ENCODE measurements at regions not wholly inside any gene's neighbourhood (a gene's known extent, or its start where the extent isn't known, plus 50 kb on each side); places are given as distances from the start of the nearest gene placed in this dataset.
A peak's percentile ranks its signal among the peaks of the same experiment; 100 is the strongest.

- DNase-seq (ENCODE audit: low read depth), result no peak
Observed at GRCh38 chr6:163806755-163807499, 392.4 kb downstream of the QKI start.

GRCh38 chr6:163804991-163805390 is 390.5 kb downstream of the QKI start:
- DNase-seq (ENCODE audit: low read depth), result no peak

GRCh38 chr6:163802267-163802666 is 387.7 kb downstream of the QKI start:
- DNase-seq (ENCODE audit: low read depth), result no peak

- DNase-seq (ENCODE audit: low read depth), result no peak
Observed at GRCh38 chr6:163797296-163797845, 382.9 kb downstream of the QKI start.

- DNase-seq (ENCODE audit: low read depth), result no peak
Observed at GRCh38 chr6:163793011-163793983, 378.8 kb downstream of the QKI start.

- DNase-seq (ENCODE audit: low read depth), result no peak
Observed at GRCh38 chr6:163790266-163790840, 375.8 kb downstream of the QKI start.

GRCh38 chr6:163789199-163789810 is 374.8 kb downstream of the QKI start:
- DNase-seq (ENCODE audit: low read depth), result no peak

- no peak for DNase-seq (ENCODE audit: low read depth)
Observed at GRCh38 chr6:163786995-163787671, 372.6 kb downstream of the QKI start.

GRCh38 chr6:163782436-163783003 is 368.0 kb downstream of the QKI start:
- DNase-seq (ENCODE audit: low read depth), result peak; percentile 15

GRCh38 chr6:163780994-163781393 is 366.5 kb downstream of the QKI start:
- no peak for DNase-seq (ENCODE audit: low read depth)

- no peak for DNase-seq (ENCODE audit: low read depth)
Observed at GRCh38 chr6:163779727-163780284, 365.3 kb downstream of the QKI start.

GRCh38 chr6:163777716-163778115 is 363.2 kb downstream of the QKI start:
- DNase-seq (ENCODE audit: low read depth), result peak; percentile 45

GRCh38 chr6:163776906-163777686 is 362.6 kb downstream of the QKI start:
- peak; percentile 69 for DNase-seq (ENCODE audit: low read depth)

- DNase-seq (ENCODE audit: low read depth), result no peak
Observed at GRCh38 chr6:163776196-163776905, 361.8 kb downstream of the QKI start.

GRCh38 chr6:163775313-163775712 is 360.8 kb downstream of the QKI start:
- DNase-seq (ENCODE audit: low read depth), result no peak

- DNase-seq (ENCODE audit: low read depth), result no peak
Observed at GRCh38 chr6:163774485-163774884, 360.0 kb downstream of the QKI start.

- no peak for DNase-seq (ENCODE audit: low read depth)
Observed at GRCh38 chr6:163773646-163774045, 359.1 kb downstream of the QKI start.

- no peak for DNase-seq (ENCODE audit: low read depth)
Observed at GRCh38 chr6:163772701-163773100, 358.2 kb downstream of the QKI start.

GRCh38 chr6:163771180-163771579 is 356.7 kb downstream of the QKI start:
- DNase-seq (ENCODE audit: low read depth), result no peak
